Panc1 (cell line): ENCODE measurements at regions not wholly inside any gene's neighbourhood (a gene's known extent, or its start where the extent isn't known, plus 50 kb on each side); places are given as distances from the start of the nearest gene placed in this dataset.

ENCODE experiments used
- ATAC-seq: fragments of 200-7000 bp; cut with Tn5 transposase; 2 replicates; pipeline ENCODE4 v1.9.1; 2020; ENCODE audit warnings: mild to moderate bottlenecking, moderate library complexity
- BruUV-seq: library from RNA; stranded (reverse); fragments of 400-500 nt; replicated peaks from 2 replicates; lab custom pipeline; 2021; lab: Mats Ljungman, UMichigan
- CTCF ChIA-PET: fragments of 300-600 bp; sonication (Branson Sonifier 250); formaldehyde crosslinking; loops from one replicate; lab custom pipeline; 2022; ENCODE audit warnings: antibody characterized with exemption; lab: Charles Lee
- POLR2A ChIA-PET: fragments of 300-600 bp; sonication (Branson Sonifier 250); formaldehyde crosslinking; loops from one replicate; lab custom pipeline; 2022; ENCODE audit warnings: antibody characterized with exemption; lab: Charles Lee
- DNase-seq: peaks from one replicate; pipeline ENCODE4 v3.0.0-alpha.2; 2010; ENCODE audit warnings: low read depth, low spot score
- H3K27ac ChIP-seq: 2 replicates; pipeline ENCODE4 v1.5.1; 2011; ENCODE audit warnings: mild to moderate bottlenecking, low read length, inconsistent platforms
- H3K27me3 ChIP-seq: fragments of 200-500 bp; sonication (Bioruptor generic); 2 replicates; pipeline ENCODE4 v1.6.0; 2014; ENCODE audit warnings: low read length, inconsistent platforms; ENCODE audit not compliant: control insufficient read depth, insufficient read depth
- H3K36me3 ChIP-seq: fragments of 200-500 bp; sonication (Bioruptor generic); 2 replicates; pipeline ENCODE4 v1.5.1; 2014; ENCODE audit warnings: inconsistent platforms, mild to moderate bottlenecking, low read length, moderate library complexity; ENCODE audit not compliant: control insufficient read depth, insufficient read depth
- H3K4me1 ChIP-seq: 2 replicates; pipeline ENCODE4 v1.5.1; 2011; ENCODE audit warnings: inconsistent platforms, mild to moderate bottlenecking, low read length, moderate library complexity; ENCODE audit not compliant: control insufficient read depth, insufficient read depth
- H3K4me3 ChIP-seq, 2 experiments: 2 replicates each; pipeline ENCODE4 v1.5.1; 2011 to 2012; ENCODE audit warnings: low read depth in 2 of 2, low read length in 2 of 2, mild to moderate bottlenecking in 2 of 2, inconsistent platforms in 1 of 2, moderate library complexity in 1 of 2
- H3K9me3 ChIP-seq: fragments of 200-500 bp; sonication (Bioruptor generic); 2 replicates; pipeline ENCODE4 v1.5.1; 2014; ENCODE audit warnings: low read depth, mild to moderate bottlenecking, inconsistent platforms, low read length, moderate library complexity; ENCODE audit not compliant: control insufficient read depth, insufficient read depth
- POLR2AphosphoS5 ChIP-seq: IDR thresholded peaks from 2 replicates; pipeline ENCODE4 v1.6.1; 2012; ENCODE audit warnings: mild to moderate bottlenecking, low read depth, low read length, moderate library complexity
- SIN3A ChIP-seq: IDR thresholded peaks from 2 replicates; pipeline ENCODE4 v1.6.1; 2012; ENCODE audit warnings: low read depth, mild to moderate bottlenecking, low read length, moderate library complexity, borderline replicate concordance; ENCODE audit not compliant: insufficient read depth
- TCF7L2 ChIP-seq: IDR thresholded peaks from 2 replicates; pipeline ENCODE4 v1.6.1; 2011; ENCODE audit warnings: mild to moderate bottlenecking, low read depth, low read length, inconsistent platforms
- in situ Hi-C: cut with HindIII; loops from 2 replicates; pipeline ENCODE4 v1.10.0; 2016; ENCODE audit warnings: low sequenced_read_pairs, low pct_unique_long_range_greater_than_20kb
- intact Hi-C: fragments of 100-400 bp; cut with micrococcal nuclease; formaldehyde crosslinking; loops from one replicate; pipeline ENCODE4 v1.10.0; 2022; ENCODE audit not compliant: unreplicated experiment
- TF ChIP-seq, protein P1 (sequence below), 2 experiments: IDR thresholded peaks; 2 replicates each; pipeline ENCODE4 v1.6.1; 2011 to 2012; ENCODE audit warnings: low read depth in 2 of 2, control low read depth in 1 of 2, low read length in 1 of 2, mild to moderate bottlenecking in 1 of 2, moderate library complexity in 1 of 2; ENCODE audit not compliant: insufficient read depth in 1 of 2
- TF ChIP-seq, protein P2 (sequence below): fragments of 450-650 bp; IDR thresholded peaks from 2 replicates; pipeline ENCODE4 v1.5.1; 2017; ENCODE audit warnings: mild to moderate bottlenecking

DNA sequence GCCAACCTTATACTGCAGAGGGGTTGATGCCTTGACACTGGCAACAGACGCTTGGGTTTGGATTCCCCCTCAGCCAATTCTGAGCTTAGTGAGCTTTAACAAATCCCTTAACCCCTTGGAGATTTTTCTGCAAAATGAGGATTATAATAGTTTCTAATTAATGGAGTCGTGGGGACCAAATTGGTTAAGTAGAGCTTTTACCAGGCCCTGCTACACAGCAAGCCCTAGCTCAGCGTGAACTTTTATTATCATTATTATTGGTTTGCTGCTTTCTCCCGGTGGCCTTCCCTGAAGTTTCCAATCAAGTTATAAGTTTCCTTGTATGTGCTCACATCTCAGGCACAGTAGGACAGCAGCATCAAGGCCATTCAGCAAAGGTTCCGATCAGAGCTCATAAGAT is 156.6 kb upstream of the GUCY1A2 start:
- ATAC-seq, result no peak
- no peak for DNase-seq
- intact Hi-C loops, result no loop called here
- POLR2A ChIA-PET, result no interaction called here
- Histone ChIP-seq H3K36me3 (no peaks in the 10 kb centered on the region), H3K27me3 (no peaks in the 10 kb centered on the region), H3K4me3 (no peak overlapping the region), H3K27ac (no peak overlapping the region), H3K9me3 (no peaks in the 10 kb centered on the region), H3K4me1 (no peaks in the 10 kb centered on the region)
- TF ChIP-seq, protein P1, sequence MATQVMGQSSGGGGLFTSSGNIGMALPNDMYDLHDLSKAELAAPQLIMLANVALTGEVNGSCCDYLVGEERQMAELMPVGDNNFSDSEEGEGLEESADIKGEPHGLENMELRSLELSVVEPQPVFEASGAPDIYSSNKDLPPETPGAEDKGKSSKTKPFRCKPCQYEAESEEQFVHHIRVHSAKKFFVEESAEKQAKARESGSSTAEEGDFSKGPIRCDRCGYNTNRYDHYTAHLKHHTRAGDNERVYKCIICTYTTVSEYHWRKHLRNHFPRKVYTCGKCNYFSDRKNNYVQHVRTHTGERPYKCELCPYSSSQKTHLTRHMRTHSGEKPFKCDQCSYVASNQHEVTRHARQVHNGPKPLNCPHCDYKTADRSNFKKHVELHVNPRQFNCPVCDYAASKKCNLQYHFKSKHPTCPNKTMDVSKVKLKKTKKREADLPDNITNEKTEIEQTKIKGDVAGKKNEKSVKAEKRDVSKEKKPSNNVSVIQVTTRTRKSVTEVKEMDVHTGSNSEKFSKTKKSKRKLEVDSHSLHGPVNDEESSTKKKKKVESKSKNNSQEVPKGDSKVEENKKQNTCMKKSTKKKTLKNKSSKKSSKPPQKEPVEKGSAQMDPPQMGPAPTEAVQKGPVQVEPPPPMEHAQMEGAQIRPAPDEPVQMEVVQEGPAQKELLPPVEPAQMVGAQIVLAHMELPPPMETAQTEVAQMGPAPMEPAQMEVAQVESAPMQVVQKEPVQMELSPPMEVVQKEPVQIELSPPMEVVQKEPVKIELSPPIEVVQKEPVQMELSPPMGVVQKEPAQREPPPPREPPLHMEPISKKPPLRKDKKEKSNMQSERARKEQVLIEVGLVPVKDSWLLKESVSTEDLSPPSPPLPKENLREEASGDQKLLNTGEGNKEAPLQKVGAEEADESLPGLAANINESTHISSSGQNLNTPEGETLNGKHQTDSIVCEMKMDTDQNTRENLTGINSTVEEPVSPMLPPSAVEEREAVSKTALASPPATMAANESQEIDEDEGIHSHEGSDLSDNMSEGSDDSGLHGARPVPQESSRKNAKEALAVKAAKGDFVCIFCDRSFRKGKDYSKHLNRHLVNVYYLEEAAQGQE (IDR thresholded peaks at IDR 0.05; ENCODE audit: insufficient read depth in 1 of 2, low read depth in 2 of 2, low read length in 1 of 2), result no peak
- CTCF ChIA-PET, result no interaction called here
- no TSS peak for BruUV-seq
- in situ Hi-C loops, result no loop called here

DNA sequence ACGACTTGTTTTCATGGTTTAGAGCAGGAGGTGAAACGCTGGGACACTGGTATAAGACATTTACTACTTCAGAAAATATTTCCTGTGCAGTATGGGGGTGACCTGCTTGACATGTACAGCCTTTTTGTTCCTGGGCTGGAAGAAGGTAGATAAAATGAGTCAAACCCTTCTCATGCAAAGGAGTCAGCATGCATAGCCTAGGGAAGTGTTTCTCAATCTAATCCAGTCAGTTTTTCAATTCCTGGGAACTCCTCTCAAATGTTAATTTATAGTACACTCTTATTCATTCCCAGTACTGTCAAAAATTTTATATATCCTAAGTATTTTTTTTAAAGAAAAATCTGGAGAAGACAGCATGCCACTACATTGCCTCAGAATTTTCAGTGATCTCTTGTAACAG is 154.7 kb upstream of the GUCY1A2 start:
- no peak for TF ChIP-seq POLR2AphosphoS5
- TF ChIP-seq TCF7L2, result no peak
- TF ChIP-seq, protein P2, sequence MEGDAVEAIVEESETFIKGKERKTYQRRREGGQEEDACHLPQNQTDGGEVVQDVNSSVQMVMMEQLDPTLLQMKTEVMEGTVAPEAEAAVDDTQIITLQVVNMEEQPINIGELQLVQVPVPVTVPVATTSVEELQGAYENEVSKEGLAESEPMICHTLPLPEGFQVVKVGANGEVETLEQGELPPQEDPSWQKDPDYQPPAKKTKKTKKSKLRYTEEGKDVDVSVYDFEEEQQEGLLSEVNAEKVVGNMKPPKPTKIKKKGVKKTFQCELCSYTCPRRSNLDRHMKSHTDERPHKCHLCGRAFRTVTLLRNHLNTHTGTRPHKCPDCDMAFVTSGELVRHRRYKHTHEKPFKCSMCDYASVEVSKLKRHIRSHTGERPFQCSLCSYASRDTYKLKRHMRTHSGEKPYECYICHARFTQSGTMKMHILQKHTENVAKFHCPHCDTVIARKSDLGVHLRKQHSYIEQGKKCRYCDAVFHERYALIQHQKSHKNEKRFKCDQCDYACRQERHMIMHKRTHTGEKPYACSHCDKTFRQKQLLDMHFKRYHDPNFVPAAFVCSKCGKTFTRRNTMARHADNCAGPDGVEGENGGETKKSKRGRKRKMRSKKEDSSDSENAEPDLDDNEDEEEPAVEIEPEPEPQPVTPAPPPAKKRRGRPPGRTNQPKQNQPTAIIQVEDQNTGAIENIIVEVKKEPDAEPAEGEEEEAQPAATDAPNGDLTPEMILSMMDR, result no peak
- TF ChIP-seq, protein P1 (IDR thresholded peaks at IDR 0.05; ENCODE audit: insufficient read depth in 1 of 2, low read depth in 2 of 2, low read length in 1 of 2), result no peak
- no peak for TF ChIP-seq SIN3A
- Histone ChIP-seq H3K27ac (no peak overlapping the region), H3K27me3 (no peaks in the 10 kb centered on the region), H3K4me1 (no peaks in the 10 kb centered on the region), H3K9me3 (no peaks in the 10 kb centered on the region), H3K4me3 (no peak overlapping the region), H3K36me3 (no peaks in the 10 kb centered on the region)
- intact Hi-C loops (no loop called here), in situ Hi-C loops (no loop called here)
- no TSS peak for BruUV-seq
- CTCF ChIA-PET, result no interaction called here
- POLR2A ChIA-PET, result no interaction called here
- DNase-seq, result no peak
- no peak for ATAC-seq
